ENCODE measurements at regions not wholly inside any gene's neighbourhood (a gene's known extent, or its start where the extent isn't known, plus 50 kb on each side); places are given as distances from the start of the nearest gene placed in this dataset.
A peak's percentile ranks its signal among the peaks of the same experiment; 100 is the strongest.

DNA sequence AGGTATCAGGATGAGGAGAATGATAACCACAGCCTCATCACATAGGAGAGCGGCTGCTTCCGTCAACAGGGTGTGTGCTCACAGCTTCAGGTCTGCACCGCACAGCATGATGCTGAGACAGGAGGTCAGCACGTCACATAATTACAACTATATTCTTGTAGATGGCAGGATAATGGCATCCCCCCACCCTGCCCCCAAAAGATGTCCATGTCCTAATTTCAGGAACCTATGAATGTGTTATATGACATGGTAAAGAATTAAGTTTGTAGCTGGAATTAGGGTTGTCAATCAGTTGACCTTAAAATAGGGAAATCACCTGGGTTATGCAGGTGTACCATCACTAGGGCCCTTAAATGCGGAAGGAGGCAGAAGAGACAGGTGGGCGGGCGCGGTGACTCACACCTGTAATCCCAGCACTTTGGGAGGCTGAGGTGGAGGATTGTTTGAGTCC is 73.9 kb downstream of the ARL4C start:
- Mint-ChIP-seq H3K27ac (peak overlapping the region; percentile 97), H3K4me3 (peak overlapping the region; percentile 59), H3K36me3 (peaks cover 8% of the 10 kb centered on the region), H3K27me3 (no peaks in the 10 kb centered on the region), H3K9me3 (peaks cover 5% of the 10 kb centered on the region), H3K4me1 (peaks cover 66% of the 10 kb centered on the region)
- DNase-seq = no peak
- peak; percentile 59 for ATAC-seq (ENCODE audit: low read depth)
- POLR2A ChIA-PET = interaction anchor here (0.7 to 10.5 kb wide), 13 partner anchors 9 to 144 kb away, joined by 3 to 212 read pairs (median 4); partner anchors contain the start of gene ARL4C

DNA sequence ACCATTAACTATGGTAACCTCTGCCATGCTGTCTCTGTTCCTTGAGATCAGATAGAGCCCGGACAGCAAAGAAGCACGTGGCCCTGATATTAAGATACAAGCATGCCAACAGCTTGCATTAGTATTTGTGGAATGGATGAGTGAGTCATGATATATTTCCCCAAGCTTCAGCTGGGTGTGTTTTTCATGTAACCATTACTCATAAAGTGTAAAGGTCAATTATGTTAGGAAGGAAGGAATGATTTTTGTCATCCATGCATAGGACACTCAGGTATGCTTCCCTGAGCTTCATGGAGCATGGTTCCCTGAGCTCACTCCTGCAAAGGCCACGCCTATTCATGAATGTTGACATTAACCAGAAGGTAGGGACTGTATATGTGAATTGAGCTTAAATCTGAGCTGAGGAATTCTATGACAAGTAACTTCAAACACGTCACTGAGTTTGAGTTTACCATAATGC is 74.6 kb downstream of the ARL4C start:
- POLR2A ChIA-PET = interaction anchor here (0.5 to 10.5 kb wide), 16 partner anchors 9 to 427 kb away, joined by 3 to 212 read pairs (median 4); partner anchors contain the start of gene ARL4C
- H3K36me3 Mint-ChIP-seq = peaks cover 10% of the 10 kb centered on the region
- peaks cover 59% of the 10 kb centered on the region for H3K4me1 Mint-ChIP-seq
- DNase-seq (no peak), ATAC-seq (ENCODE audit: low read depth) (no peak)
- H3K27me3 Mint-ChIP-seq = no peaks in the 10 kb centered on the region
- H3K9me3 Mint-ChIP-seq = peaks cover 5% of the 10 kb centered on the region
- peak overlapping the region; percentile 97 for H3K27ac Mint-ChIP-seq
- H3K4me3 Mint-ChIP-seq = peak overlapping the region; percentile 59

DNA sequence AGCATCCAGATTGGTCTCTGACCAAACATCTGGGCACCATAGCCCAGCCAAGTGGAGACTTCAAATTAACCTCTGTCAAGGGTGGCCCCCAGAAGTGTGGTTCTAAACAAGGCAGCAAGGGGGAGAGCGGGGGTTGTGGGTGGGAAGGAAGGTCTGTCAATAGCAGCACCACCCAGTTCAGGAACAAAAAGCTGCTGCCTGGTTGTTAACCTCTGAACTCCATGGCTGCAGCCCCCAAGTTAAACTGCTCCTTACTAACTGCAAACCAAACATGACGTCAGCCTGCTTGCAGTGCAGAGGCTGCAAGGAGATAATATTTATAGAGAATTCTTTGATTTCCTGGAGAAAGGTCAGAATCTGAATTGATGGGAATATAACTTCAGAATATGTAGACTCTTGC is 76.5 kb downstream of the ARL4C start:
- Mint-ChIP-seq H3K27me3 (no peaks in the 10 kb centered on the region), H3K27ac (peak overlapping the region; percentile 40), H3K4me1 (peaks cover 44% of the 10 kb centered on the region), H3K4me3 (no peak overlapping the region), H3K9me3 (peaks cover 5% of the 10 kb centered on the region), H3K36me3 (peaks cover 13% of the 10 kb centered on the region)
- DNase-seq = no peak
- peak; percentile 14 for ATAC-seq (ENCODE audit: low read depth)
- POLR2A ChIA-PET = interaction anchor here (0.8 to 10.5 kb wide), 4 partner anchors 24 to 128 kb away, joined by 3 to 212 read pairs (median 76); partner anchors contain the start of gene ARL4C

DNA sequence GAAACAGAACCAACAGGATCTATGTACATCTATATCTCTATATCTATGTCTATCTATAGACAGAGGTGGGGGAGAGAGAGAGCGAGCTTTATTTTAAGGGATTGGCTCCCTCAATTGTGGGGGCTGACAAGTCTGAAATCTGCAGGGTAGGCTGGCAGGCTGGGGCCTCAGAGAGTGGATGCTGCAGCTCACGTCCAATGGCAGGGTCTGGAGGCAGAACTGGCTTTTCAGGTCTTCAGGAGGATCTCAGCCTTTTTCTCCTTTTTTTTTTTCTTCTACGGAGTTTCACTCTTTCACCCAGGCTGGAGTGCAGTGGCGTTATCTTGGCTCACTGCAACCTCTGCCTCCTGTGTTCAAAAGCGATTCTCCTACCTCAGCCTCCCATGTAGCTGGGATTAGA is 77.2 kb downstream of the ARL4C start:
- POLR2A ChIA-PET = interaction anchor here (8.2 to 10.5 kb wide), 2 partner anchors 32 to 75 kb away, joined by 149 to 212 read pairs; partner anchors contain the start of gene ARL4C
- no peak overlapping the region for H3K27ac Mint-ChIP-seq
- peaks cover 41% of the 10 kb centered on the region for H3K4me1 Mint-ChIP-seq
- no peak overlapping the region for H3K4me3 Mint-ChIP-seq
- DNase-seq (no peak), ATAC-seq (ENCODE audit: low read depth) (no peak)
- H3K9me3 Mint-ChIP-seq = peaks cover 5% of the 10 kb centered on the region
- H3K27me3 Mint-ChIP-seq = no peaks in the 10 kb centered on the region
- H3K36me3 Mint-ChIP-seq = peaks cover 13% of the 10 kb centered on the region

DNA sequence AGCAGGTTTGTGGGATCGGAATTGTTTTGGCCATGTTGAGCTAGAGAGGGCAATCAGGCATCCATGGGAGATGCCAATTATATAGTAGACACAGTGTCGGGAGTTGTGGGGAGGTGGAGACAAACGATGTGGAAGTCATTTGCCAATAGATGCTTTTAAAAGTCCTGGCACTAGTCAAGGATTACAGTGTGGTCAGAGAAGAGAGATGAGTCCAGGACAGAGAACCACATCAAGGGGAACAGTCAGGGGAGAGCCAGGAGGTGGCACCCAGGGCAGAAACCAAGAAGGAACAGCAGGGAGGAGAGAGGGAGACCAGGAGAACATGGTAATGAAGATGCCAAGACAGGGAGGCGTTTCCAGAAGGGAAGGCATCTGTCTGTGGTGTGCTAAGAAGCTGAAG is 81.2 kb downstream of the ARL4C start:
- ATAC-seq (ENCODE audit: low read depth) = no peak
- peaks cover 15% of the 10 kb centered on the region for H3K36me3 Mint-ChIP-seq
- H3K27me3 Mint-ChIP-seq = no peaks in the 10 kb centered on the region
- H3K4me3 Mint-ChIP-seq = no peak overlapping the region
- peaks cover 8% of the 10 kb centered on the region for H3K9me3 Mint-ChIP-seq
- no peak overlapping the region for H3K27ac Mint-ChIP-seq
- H3K4me1 Mint-ChIP-seq = peaks cover 17% of the 10 kb centered on the region
- POLR2A ChIA-PET = interaction anchor here (1.7 kb wide), 1 partner anchor 11 kb away, joined by 4 read pairs; no protein-coding TSS in a partner anchor
- DNase-seq = no peak

DNA sequence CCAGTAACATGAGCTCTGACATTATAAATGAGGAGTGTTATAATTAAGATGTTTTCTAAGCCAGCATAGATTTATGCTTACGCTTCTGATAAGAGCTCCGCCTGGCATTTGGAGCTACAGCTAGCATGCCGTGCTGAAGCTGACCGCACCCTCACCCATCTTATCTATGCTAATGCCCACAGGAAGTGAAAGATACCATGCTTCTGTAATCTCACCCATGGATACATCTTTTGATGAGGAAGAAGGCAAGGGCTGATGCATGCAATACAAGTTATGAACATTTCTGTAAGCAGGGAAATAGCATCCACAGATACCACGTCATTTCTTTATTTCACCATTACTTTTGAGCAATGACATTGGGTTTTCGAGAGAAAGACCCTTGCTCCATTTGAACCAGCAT is 82.3 kb downstream of the ARL4C start:
- peaks cover 17% of the 10 kb centered on the region for H3K36me3 Mint-ChIP-seq
- peaks cover 8% of the 10 kb centered on the region for H3K9me3 Mint-ChIP-seq

DNA sequence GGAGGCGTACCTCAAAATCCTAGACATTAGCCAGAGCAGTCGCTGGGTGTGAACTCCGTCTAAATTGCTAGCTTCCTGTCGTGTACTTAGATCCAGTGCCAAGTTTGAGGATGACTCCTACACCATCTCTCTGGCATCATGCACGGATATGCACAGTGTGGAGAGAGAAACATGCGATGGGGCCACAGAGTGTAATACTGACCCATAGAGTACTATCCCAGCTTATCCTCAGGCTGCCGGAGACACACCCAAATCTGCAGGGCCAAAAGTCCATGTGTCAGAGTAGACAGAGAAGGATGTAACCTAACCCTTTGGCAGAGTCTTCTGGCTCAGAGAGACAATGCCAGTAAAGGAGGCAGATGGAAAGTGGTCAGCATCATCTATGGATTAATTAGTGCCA is 84.2 kb downstream of the ARL4C start:
- H3K27ac Mint-ChIP-seq = no peak overlapping the region

More for the DNA sequence above, 82.3 kb downstream of the ARL4C start:
- no peak for ATAC-seq (ENCODE audit: low read depth)
- no peak overlapping the region for H3K27ac Mint-ChIP-seq
- DNase-seq = no peak
- H3K4me1 Mint-ChIP-seq = peaks cover 15% of the 10 kb centered on the region
- H3K27me3 Mint-ChIP-seq = no peaks in the 10 kb centered on the region
- H3K4me3 Mint-ChIP-seq = no peak overlapping the region
- POLR2A ChIA-PET = interaction anchor here (0.6 to 1.7 kb wide), 4 partner anchors 12 to 43 kb away, joined by 3 to 4 read pairs (median 4); no protein-coding TSS in a partner anchor

DNA sequence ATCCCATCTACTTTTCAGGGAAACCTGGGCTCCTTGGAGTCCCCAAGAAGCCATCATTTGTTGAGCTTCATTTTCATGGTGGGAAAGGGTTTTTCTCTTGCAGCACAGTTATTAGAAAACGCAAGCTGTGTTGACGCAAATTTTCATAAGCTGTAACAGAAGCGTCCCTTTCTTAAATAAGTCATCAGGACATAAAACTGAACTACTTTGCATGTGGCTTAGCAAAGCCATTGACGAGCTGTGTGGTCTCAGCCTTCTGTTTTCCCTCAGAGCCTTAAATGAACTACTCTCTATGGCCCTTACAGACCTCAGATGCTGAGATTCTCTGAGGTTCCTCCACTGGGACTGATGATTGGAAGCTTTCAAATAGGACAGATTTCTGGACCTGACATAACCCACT is 85.1 kb downstream of the ARL4C start:
- peaks cover 15% of the 10 kb centered on the region for H3K4me1 Mint-ChIP-seq
- H3K27me3 Mint-ChIP-seq = no peaks in the 10 kb centered on the region
- peaks cover 7% of the 10 kb centered on the region for H3K36me3 Mint-ChIP-seq
- DNase-seq (no peak), ATAC-seq (ENCODE audit: low read depth) (no peak)
- no peak overlapping the region for H3K4me3 Mint-ChIP-seq
- H3K9me3 Mint-ChIP-seq = peaks cover 2% of the 10 kb centered on the region
- POLR2A ChIA-PET = interaction anchor here (0.9 to 1.2 kb wide), 3 partner anchors 11 to 85 kb away, joined by 3 to 4 read pairs (median 4); partner anchors contain the start of gene ARL4C
- H3K27ac Mint-ChIP-seq = no peak overlapping the region

More for the DNA sequence above, 84.2 kb downstream of the ARL4C start:
- Mint-ChIP-seq H3K36me3 (peaks cover 9% of the 10 kb centered on the region), H3K4me3 (no peak overlapping the region), H3K4me1 (peaks cover 15% of the 10 kb centered on the region), H3K27me3 (no peaks in the 10 kb centered on the region), H3K9me3 (peaks cover 2% of the 10 kb centered on the region)
- POLR2A ChIA-PET = interaction anchor here (0.9 kb wide), 2 partner anchors 10 to 13 kb away, joined by 3 to 4 read pairs; no protein-coding TSS in a partner anchor
- ATAC-seq (ENCODE audit: low read depth) = no peak
- no peak for DNase-seq

DNA sequence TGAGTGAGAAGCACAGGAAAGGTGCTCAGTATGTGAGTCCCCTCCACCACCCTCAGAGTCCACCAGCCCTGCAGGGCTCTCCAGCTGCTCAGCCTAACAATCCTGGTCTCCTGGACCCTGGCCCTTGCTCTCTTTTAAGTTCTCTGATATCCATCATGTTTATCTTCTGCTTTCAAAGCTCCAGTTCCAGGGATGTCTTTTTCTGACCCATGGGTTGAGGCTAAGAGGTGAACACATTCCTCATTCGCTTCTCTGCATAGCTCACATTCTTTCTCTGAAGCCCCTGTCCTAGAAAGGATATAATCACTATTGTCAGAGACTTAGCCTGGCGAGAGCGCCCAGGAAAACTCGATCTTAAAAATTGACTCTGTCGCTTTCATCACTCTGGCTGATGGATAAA is 86.4 kb downstream of the ARL4C start:
- H3K27ac Mint-ChIP-seq = no peak overlapping the region
- H3K4me1 Mint-ChIP-seq = peaks cover 23% of the 10 kb centered on the region
- peaks cover 5% of the 10 kb centered on the region for H3K36me3 Mint-ChIP-seq
- DNase-seq = no peak
- no peaks in the 10 kb centered on the region for H3K27me3 Mint-ChIP-seq
- ATAC-seq (ENCODE audit: low read depth) = no peak
- H3K9me3 Mint-ChIP-seq = peaks cover 2% of the 10 kb centered on the region
- H3K4me3 Mint-ChIP-seq = no peak overlapping the region
- POLR2A ChIA-PET = interaction anchor here (1.2 kb wide), 1 partner anchor 87 kb away, joined by 4 read pairs; the partner anchor contains the start of gene ARL4C

DNA sequence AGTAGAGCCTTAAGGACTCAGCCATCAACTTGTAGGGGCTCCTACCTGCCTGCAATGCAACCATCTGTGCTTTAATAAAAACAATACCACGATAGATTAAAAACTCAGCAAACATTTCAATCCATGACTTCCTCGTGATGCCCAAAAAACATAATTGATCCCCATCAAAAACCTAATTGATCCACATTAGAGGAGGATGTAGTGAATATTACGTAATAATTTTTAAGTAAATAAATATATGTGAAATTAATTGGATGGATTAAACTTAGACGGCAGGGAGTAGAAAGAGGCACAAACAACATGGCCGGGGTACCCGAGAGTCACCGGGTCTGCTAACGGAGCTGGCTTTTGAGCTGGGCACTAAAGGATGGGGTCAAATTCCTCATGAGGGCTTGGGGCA is 87.3 kb downstream of the ARL4C start:
- ATAC-seq (ENCODE audit: low read depth) (no peak), DNase-seq (no peak)
- Mint-ChIP-seq H3K27me3 (no peaks in the 10 kb centered on the region), H3K4me3 (no peak overlapping the region), H3K9me3 (peaks cover 2% of the 10 kb centered on the region), H3K4me1 (peaks cover 25% of the 10 kb centered on the region), H3K36me3 (peaks cover 4% of the 10 kb centered on the region), H3K27ac (no peak overlapping the region)
- POLR2A ChIA-PET = no interaction called here

DNA sequence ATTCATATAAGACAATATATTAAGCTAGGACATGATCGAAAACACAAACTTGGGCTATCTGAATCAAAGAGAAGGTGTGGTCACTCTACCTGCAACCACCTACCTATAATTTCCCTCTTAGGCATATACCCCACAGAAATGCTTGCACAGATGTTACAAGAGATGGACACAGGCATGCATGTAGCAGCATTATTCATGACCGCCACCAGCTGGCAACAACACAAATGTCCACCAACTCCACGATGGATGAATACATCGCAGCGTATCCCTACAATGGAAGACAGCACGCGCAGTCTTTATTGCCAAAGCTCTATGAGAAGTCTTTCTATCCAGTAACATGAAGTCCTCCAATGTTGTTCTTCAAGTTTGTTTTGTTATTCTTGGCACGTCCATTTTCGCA is 90.8 kb downstream of the ARL4C start:
- H3K9me3 Mint-ChIP-seq = no peaks in the 10 kb centered on the region
- no peaks in the 10 kb centered on the region for H3K27me3 Mint-ChIP-seq
- DNase-seq (no peak), ATAC-seq (ENCODE audit: low read depth) (no peak)
- no peak overlapping the region for H3K4me3 Mint-ChIP-seq
- peaks cover 49% of the 10 kb centered on the region for H3K4me1 Mint-ChIP-seq
- POLR2A ChIA-PET = no interaction called here
- peaks cover 5% of the 10 kb centered on the region for H3K36me3 Mint-ChIP-seq
- no peak overlapping the region for H3K27ac Mint-ChIP-seq

DNA sequence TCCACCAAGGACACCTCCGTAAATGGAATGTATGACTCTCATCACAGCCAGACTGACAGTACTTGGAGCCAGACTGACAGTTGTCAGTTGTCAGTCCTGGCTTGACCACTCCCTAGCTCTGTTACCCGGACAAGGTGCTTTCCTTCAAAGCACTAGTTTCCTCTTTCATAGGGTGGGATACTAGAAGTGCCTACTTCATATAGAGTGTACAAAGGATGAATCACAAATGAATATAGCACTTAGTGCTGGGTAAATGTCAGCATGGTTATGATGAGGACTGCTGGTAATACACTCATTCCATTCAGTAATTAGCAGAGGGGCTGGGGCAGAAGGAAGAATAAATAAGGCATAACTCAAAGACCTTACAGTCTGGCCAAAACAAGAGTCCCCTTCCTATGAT is 91.4 kb downstream of the ARL4C start:
- DNase-seq (no peak), ATAC-seq (ENCODE audit: low read depth) (no peak)
- Mint-ChIP-seq H3K4me3 (no peak overlapping the region), H3K4me1 (peaks cover 52% of the 10 kb centered on the region), H3K36me3 (peaks cover 9% of the 10 kb centered on the region), H3K9me3 (peaks cover 3% of the 10 kb centered on the region), H3K27me3 (no peaks in the 10 kb centered on the region), H3K27ac (no peak overlapping the region)
- POLR2A ChIA-PET = interaction anchor here (1.4 kb wide), 1 partner anchor 21 kb away, joined by 3 read pairs; no protein-coding TSS in a partner anchor

DNA sequence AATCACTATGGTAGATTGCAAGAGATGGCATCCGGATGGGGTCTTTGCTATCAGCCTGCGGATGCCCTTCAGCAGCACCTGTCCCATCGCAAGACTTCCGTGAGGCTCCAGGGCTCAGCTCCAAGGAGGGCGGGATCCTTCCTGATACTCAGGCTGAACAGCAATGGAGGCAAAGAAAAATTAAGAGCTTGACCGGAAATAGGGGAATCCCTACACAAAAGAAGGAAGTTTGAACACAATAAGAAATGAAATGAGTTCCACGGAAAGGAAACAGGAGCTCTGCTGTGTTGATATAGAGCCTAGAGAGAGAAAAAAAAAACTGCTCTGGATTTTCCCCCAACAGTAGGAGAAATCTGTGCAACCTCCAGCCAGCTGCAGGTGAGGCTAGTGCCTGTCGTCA is 91.9 kb downstream of the ARL4C start:
- no peaks in the 10 kb centered on the region for H3K27me3 Mint-ChIP-seq
- H3K4me3 Mint-ChIP-seq = no peak overlapping the region
- peaks cover 51% of the 10 kb centered on the region for H3K4me1 Mint-ChIP-seq
- peaks cover 9% of the 10 kb centered on the region for H3K36me3 Mint-ChIP-seq
- POLR2A ChIA-PET = interaction anchor here (1.4 kb wide), 1 partner anchor 21 kb away, joined by 3 read pairs; no protein-coding TSS in a partner anchor
- H3K27ac Mint-ChIP-seq = no peak overlapping the region
- DNase-seq (no peak), ATAC-seq (ENCODE audit: low read depth) (no peak)
- H3K9me3 Mint-ChIP-seq = peaks cover 3% of the 10 kb centered on the region

DNA sequence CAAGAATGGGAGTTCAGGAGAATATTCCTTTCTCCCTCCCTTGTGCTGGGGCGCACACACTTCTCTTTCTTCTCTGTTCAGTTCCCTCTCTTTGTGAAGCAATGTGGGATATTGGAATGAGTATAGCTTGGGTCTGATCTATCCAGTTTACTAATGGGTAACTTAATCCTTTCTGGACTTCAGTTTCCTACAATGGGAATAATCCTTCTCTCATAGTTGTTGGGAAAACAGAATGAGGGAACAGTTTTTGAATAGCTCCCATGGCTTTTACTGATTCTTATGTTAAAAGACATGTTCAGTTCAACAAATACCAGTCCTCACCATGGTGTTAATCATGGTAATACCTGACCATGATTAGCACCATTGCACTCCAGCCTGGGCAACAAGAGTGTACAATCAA is 93.1 kb downstream of the ARL4C start:
- DNase-seq (no peak), ATAC-seq (ENCODE audit: low read depth) (no peak)
- Mint-ChIP-seq H3K9me3 (peaks cover 3% of the 10 kb centered on the region), H3K4me1 (peaks cover 59% of the 10 kb centered on the region), H3K4me3 (no peak overlapping the region), H3K36me3 (peaks cover 15% of the 10 kb centered on the region), H3K27me3 (no peaks in the 10 kb centered on the region), H3K27ac (peak overlapping the region; percentile 83)
- POLR2A ChIA-PET = interaction anchor here (0.8 to 1.2 kb wide), 2 partner anchors 35 to 49 kb away, joined by 3 to 4 read pairs; no protein-coding TSS in a partner anchor

Data from activated naive CD8-positive, alpha-beta T cell treated with anti-CD3 and anti-CD28 coated beads, Interleukin-2, amount 10 ng/mL, durations not matched to agents 7 days and 5 days (primary cell).